Ishikawa (cell line): ENCODE measurements at regions not wholly inside any gene's neighbourhood (a gene's known extent, or its start where the extent isn't known, plus 50 kb on each side); places are given as distances from the start of the nearest gene placed in this dataset.

Experiments
- EGR1 ChIP-seq: IDR thresholded peaks from 2 replicates; pipeline ENCODE4 v1.6.1; 2012
- MAX ChIP-seq: IDR thresholded peaks from 2 replicates; pipeline ENCODE4 v1.6.1; 2012
- TAF1 ChIP-seq: IDR thresholded peaks from 2 replicates; pipeline ENCODE4 v1.6.1; 2012; ENCODE audit warnings: low read depth, mild to moderate bottlenecking

- TF ChIP-seq TAF1 (no peak), EGR1 (no peak), MAX (no peak)
Observed at GRCh38 chr5:174581479-174581878, 142.9 kb upstream of the MSX2 start.
